ENCODE measurements at regions not wholly inside any gene's neighbourhood (a gene's known extent, or its start where the extent isn't known, plus 50 kb on each side); places are given as distances from the start of the nearest gene placed in this dataset.

GRCh38 chr14:49463146-49463545 lies 123.0 kb downstream of the RPS29 start:
- no peak for DNase-seq

GRCh38 chr14:49461529-49462401 lies 124.4 kb downstream of the RPS29 start:
- DNase-seq: peak; percentile 33

- no peak for DNase-seq
These were observed 125.5 kb downstream of the RPS29 start for GRCh38 chr14:49460662-49461061.

- no peak for DNase-seq
These were observed 129.6 kb downstream of the RPS29 start for GRCh38 chr14:49456589-49456988.

GRCh38 chr14:49451938-49452337 lies 134.2 kb downstream of the RPS29 start:
- DNase-seq: no peak

- no peak for DNase-seq
These were observed 136.4 kb downstream of the RPS29 start for GRCh38 chr14:49449749-49450148.

GRCh38 chr14:49447540-49448107 lies 138.6 kb downstream of the RPS29 start:
- DNase-seq: no peak

GRCh38 chr14:49446801-49447200 lies 139.4 kb downstream of the RPS29 start:
- DNase-seq: no peak

GRCh38 chr14:49438256-49438770 lies 147.9 kb downstream of the RPS29 start:
- DNase-seq: no peak

- DNase-seq: no peak
These were observed 158.1 kb downstream of the RPS29 start for GRCh38 chr14:49428076-49428475.

GRCh38 chr14:49427117-49427516 lies 159.1 kb downstream of the RPS29 start:
- DNase-seq: peak; percentile 68

GRCh38 chr14:49425921-49426320 lies 160.3 kb downstream of the RPS29 start:
- DNase-seq: no peak

GRCh38 chr14:49424436-49425331 lies 161.5 kb downstream of the RPS29 start:
- no peak for DNase-seq

- no peak for DNase-seq
These were observed 166.0 kb downstream of the RPS29 start for GRCh38 chr14:49420201-49420600.

GRCh38 chr14:49418789-49419188 lies 167.4 kb downstream of the RPS29 start:
- no peak for DNase-seq

- DNase-seq: no peak
These were observed 168.4 kb downstream of the RPS29 start for GRCh38 chr14:49417790-49418189.

GRCh38 chr14:49408187-49408933 lies 177.8 kb downstream of the RPS29 start:
- no peak for DNase-seq

GRCh38 chr14:49405291-49405690 lies 180.9 kb downstream of the RPS29 start:
- DNase-seq: no peak

- no peak for DNase-seq
These were observed 184.8 kb downstream of the RPS29 start for GRCh38 chr14:49401373-49401772.

GRCh38 chr14:49396801-49397200 lies 189.4 kb downstream of the RPS29 start:
- no peak for DNase-seq

- DNase-seq: no peak
These were observed 204.4 kb downstream of the RPS29 start for GRCh38 chr14:49381778-49382177.

- DNase-seq: no peak
These were observed 218.5 kb downstream of the RPS29 start for GRCh38 chr14:49367696-49368095.

- no peak for DNase-seq
These were observed 219.8 kb downstream of the RPS29 start for GRCh38 chr14:49366416-49366815.

All from NCI-H524 treated with DMSO at 0.1 percent for 48 hours (cell line).